GM12873 (cell line): ENCODE measurements at regions not wholly inside any gene's neighbourhood (a gene's known extent, or its start where the extent isn't known, plus 50 kb on each side); places are given as distances from the start of the nearest gene placed in this dataset.

Source experiments
- CTCF ChIP-seq: IDR thresholded peaks from 2 replicates; pipeline ENCODE4 v1.5.1; 2012; ENCODE audit warnings: low read depth, mild to moderate bottlenecking, moderate library complexity, low read length, control low read depth; ENCODE audit not compliant: insufficient read depth; ENCODE audit errors: missing control alignments

GRCh38 chr5:21424907-21425306 is 1428.2 kb downstream of the CDH12 start:
- TF ChIP-seq CTCF = no peak

DNA sequence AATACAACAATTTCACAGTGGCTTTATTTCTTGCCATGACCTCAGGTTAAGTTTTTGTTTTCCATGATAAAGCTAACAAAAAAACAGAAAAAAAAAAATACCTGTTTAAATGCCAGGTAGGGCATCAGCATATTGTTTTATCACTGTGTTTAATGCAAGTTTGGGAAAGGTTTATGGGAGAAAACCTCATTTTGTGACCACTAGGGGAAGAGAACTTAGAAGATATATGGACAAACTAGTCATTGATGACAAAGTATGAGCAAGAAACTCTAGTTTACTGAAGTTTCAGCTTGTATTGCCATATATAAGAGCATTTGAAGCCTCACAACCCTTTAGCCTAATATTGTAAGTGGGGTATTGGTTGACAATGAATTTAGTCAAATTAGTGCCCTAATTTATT is 1431.4 kb upstream of the CDH18 start:
- TF ChIP-seq CTCF = peak; percentile 4

- no peak for TF ChIP-seq CTCF
Measured at GRCh38 chr5:21398511-21398910, 1410.5 kb upstream of the CDH18 start.

GRCh38 chr5:21397693-21398092 is 1409.7 kb upstream of the CDH18 start:
- no peak for TF ChIP-seq CTCF

DNA sequence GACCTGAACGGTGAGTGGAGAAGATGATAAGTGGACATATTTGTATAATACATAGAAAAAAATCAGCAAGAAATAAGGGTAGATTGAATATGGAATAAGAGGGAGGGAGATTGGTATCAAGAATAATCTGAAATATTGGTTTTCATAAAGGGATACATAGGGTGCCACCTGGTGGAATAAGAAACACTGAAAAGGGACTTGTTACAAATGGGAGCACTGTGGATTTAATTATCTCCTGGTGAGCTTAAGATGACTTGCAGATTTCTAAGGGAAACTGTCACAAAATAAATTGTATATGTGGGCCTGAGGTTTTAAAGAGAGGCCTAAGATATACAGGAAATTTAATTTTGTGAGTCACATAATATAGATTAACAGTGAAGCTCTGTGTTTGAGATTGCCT is 1403.5 kb upstream of the CDH18 start:
- no peak for TF ChIP-seq CTCF

DNA sequence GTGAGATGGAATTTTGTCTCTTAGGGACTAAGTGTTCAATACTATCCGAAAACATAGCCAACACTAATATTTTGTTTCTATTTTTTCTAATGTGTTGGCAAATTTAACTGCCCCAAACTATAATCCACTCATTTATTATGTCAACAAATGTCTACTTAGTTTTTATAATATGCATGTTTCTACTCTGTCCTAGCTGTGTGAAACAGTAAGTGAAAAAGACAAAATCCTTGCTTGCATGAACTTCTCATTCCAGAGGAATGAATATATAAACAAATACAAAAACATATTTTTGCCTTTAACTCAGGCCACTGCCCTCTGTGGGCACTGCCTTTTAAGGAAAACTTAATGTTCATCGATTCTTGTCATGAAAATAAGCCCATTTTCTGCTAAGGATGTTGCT is 1275.4 kb upstream of the CDH18 start:
- no peak for TF ChIP-seq CTCF

GRCh38 chr5:21254161-21254560 is 1266.2 kb upstream of the CDH18 start:
- no peak for TF ChIP-seq CTCF
